ENCODE measurements at regions not wholly inside any gene's neighbourhood (a gene's known extent, or its start where the extent isn't known, plus 50 kb on each side); places are given as distances from the start of the nearest gene placed in this dataset.
A peak's percentile ranks its signal among the peaks of the same experiment; 100 is the strongest.

- DNase-seq, result no peak
These were observed 551.4 kb upstream of the IGFBP7 start for GRCh38 chr4:57661517-57662090.

GRCh38 chr4:57658673-57659072, 548.5 kb upstream of the IGFBP7 start:
- no peak for DNase-seq

DNA sequence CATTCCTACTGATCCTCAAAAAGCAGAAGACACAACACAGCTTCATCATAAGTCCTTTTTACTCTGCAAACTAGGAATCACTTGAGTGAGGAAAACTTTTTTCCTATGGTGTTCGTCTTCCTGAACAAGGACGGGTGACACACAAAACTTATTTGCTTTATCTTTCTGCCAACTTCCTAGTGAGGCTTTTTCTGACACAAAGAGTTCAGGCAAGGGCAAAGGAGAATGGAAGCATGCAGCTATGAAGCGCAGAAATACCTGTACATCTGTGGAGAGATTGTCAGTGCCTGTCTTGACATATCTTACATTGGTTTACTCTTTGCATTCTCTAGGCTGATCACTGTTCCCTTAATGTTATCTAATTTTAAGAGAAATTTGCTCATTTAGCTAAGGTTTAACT, 548.0 kb upstream of the IGFBP7 start:
- DNase-seq, result no peak

DNA sequence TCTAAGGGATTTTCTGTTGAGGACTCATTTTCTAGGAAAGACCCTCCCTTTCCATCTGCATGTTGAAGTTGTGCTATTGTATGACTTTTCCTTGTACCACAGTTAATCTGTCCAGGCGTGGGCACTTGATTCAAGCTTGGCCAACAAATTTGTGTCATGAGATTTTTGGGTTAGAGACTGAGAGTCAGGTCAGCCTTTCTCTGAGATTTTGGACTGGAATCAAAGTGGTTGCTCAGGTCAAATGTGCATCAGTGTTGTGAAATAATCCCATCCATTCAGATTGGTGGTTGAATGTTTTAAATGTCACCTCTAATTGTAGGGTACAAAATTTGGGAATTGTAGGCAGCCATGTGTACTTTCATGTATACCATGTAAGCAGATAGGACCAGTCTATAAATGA, 545.2 kb upstream of the IGFBP7 start:
- DNase-seq, result no peak

- DNase-seq, result no peak
These were observed 542.6 kb upstream of the IGFBP7 start for GRCh38 chr4:57652779-57653178.

GRCh38 chr4:57640391-57641100, 530.4 kb upstream of the IGFBP7 start:
- no peak for DNase-seq

GRCh38 chr4:57639561-57640382, 529.6 kb upstream of the IGFBP7 start:
- DNase-seq, result no peak

GRCh38 chr4:57635910-57636309, 525.7 kb upstream of the IGFBP7 start:
- DNase-seq, result no peak

GRCh38 chr4:57633212-57633859, 523.2 kb upstream of the IGFBP7 start:
- no peak for DNase-seq

DNA sequence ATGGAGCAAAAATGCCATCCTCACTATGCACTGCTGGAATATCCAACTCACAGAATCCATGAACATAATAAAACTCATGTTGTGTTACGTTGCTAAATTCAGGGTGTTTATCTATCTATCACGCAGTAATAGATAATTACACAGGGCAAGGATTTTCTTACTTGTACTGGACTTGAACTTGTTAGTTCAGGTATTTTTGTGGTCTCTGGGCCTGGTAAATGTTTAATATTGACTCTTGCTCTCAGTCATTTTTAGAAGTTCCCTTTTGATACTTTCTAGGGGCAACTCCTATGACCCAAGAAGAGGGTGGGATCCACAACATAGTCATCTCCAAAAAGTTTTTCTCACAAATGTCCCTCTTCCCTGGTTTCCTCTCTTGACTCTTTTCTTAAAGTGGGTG, 522.4 kb upstream of the IGFBP7 start:
- no peak for DNase-seq

DNA sequence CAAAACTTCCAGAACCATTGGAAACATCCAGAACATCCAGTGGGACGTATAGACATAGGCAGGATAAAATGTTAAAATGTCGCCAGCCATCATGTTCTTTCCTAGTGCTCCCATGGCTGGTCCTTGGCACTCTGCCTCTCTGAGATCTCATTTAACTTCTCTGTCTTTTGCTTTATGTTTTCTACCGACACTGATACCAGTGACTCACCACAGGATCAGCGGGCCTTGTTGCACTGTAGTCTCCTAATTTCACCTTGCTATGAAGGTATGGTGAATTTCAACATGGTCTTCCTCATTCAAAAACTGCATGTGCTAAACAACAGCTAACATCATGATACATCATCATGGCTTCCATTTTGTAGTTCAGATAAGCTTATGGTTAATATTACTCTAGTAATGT, 521.0 kb upstream of the IGFBP7 start:
- no peak for DNase-seq

GRCh38 chr4:57628004-57628403, 517.8 kb upstream of the IGFBP7 start:
- no peak for DNase-seq

DNA sequence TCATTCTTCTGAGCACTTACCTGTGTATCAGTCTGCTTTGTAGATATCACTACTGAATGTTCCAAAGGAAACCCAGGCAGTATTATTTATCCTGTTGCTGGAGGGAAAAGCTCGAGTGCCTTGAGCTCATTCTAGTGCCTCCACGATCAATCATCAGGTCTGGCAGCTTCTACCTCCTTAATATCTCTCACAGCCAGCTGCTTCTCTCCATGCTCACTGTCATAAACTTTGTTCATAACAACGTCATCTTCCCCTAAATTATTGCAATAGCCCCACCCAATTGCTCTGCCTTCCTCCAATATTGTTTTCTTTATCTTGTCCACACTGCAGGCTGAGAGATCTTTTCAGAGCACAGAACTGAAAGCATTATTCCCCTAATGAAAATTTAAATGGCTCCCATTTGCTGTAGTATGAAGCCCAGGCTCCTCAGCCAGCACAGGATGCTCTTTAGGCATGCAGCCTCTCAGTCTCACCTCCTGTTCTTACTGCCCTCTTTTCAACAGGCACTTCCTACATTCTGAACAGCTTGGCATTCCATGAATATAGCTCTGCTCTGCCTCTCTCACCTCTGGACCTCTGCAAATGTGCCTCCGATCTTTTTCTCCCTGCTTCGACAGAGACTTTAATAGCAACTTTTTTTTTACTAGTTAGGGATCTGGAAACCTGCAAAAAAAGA, 504.2 kb upstream of the IGFBP7 start:
- peak; percentile 3 for DNase-seq

GRCh38 chr4:57612279-57612678, 502.1 kb upstream of the IGFBP7 start:
- peak; percentile 8 for DNase-seq

DNA sequence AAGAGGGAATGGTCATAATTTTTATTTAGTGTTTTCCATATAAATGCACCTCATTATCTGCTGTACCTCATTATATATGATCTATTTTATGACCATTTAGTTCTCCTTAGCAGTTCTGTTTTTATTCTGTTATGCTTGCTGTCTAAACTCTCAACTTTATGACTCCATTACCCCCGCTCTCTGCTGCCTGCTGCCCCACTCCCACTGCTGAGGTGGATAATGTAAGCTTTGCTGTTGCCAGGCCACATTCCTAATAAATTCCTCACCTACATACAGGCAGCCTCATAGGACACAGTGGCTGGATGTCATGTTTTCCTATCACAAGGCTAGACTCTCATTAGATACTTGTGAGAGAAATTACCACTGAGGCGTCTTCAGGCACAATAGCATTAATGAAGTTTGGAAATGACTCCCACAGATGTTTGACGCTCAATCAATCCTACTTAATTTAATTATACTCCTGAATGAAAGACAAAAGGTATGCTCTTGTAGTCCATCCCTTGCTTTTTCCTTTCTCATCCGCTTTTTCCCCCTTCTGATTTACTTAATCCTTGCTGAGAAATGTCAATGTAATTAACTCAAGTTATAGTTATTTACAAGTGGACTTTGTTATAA, 497.5 kb upstream of the IGFBP7 start:
- DNase-seq, result peak; percentile 33

DNA sequence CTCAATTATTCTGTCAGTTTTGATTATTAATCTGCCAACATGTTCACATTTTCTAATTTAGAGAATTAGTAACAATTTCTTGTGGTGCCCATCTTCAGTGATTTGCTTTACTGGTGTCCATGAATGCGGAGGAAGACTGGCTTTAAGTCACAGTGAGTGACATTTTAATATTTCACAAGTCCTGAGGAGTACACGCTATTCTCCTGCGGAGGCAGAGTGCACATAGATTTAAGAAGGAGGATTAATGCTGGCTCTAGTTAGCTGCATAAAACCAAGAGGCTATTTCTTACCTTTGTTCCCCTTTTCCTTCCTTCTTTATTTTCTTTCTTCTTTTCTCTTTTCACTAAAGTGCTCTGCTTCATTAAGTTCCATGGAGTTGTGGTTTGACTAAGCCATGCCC, 495.2 kb upstream of the IGFBP7 start:
- DNase-seq, result peak; percentile 28

DNA sequence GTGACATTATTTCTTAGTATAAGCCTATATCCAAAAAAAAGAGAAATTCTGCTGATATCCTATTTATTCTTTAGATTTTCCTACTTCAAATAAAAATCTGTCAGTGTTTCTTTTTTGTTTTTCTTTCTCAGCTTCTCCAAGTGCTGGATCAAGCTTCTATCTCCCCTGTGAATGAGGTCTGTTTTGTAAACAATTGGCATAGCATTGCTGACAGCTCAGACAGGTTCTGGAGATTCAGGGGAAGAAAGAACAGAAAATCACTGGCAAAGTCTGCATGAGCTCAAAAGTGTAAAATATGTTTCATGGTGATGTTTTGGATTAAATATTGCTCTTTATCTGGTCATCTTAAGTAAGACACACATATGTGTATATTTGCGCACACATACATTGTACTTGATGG, 492.0 kb upstream of the IGFBP7 start:
- DNase-seq, result no peak

DNA sequence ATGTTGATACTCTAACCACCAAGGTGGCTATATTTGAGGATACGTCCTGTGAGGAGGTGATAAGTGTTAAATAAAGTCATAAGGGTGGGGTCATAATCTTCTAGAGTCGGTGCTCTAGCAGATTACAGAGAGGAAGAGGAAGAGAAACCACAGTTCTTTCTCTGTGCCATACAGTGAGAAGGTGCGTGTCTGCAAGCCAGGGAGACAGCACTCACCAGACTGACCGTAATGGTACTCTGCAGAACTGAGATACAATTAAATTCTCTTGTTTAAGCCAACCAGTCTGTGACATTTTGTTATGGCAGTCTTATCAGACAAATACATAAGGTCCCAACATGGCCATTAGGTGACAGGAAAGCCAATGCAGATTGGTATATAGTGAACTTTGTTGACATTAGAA, 480.9 kb upstream of the IGFBP7 start:
- no peak for DNase-seq

GRCh38 chr4:57588557-57588956, 478.4 kb upstream of the IGFBP7 start:
- no peak for DNase-seq

GRCh38 chr4:57580710-57581599, 470.8 kb upstream of the IGFBP7 start:
- no peak for DNase-seq

GRCh38 chr4:57575426-57575825, 465.2 kb upstream of the IGFBP7 start:
- DNase-seq, result peak; percentile 70
